DND-41 (cell line): ENCODE measurements at regions not wholly inside any gene's neighbourhood (a gene's known extent, or its start where the extent isn't known, plus 50 kb on each side); places are given as distances from the start of the nearest gene placed in this dataset.

ENCODE experiments used
- ATAC-seq: fragments of 200-7000 bp; cut with Tn5 transposase; 3 replicates; pipeline ENCODE4 v1.9.1; 2021; ENCODE audit warnings: low read depth; ENCODE audit not compliant: insufficient read depth
- DNase-seq: peaks from one replicate; pipeline ENCODE4 v3.0.0-alpha.2; 2020
- H2AFZ ChIP-seq: 2 replicates; pipeline ENCODE4 v1.6.0; 2012; ENCODE audit warnings: low read depth, low read length
- H3K27ac ChIP-seq: 2 replicates; pipeline ENCODE4 v1.5.1; 2012; ENCODE audit warnings: low read length, inconsistent platforms
- H3K27me3 ChIP-seq: fragments of 200-600 bp; sonication (generic); 2 replicates; pipeline ENCODE4 v1.6.0; 2012; ENCODE audit warnings: low read length, mild to moderate bottlenecking, inconsistent platforms; ENCODE audit not compliant: insufficient read depth, poor library complexity
- H3K36me3 ChIP-seq: 2 replicates; pipeline ENCODE4 v1.5.1; 2012; ENCODE audit warnings: low read length, inconsistent platforms; ENCODE audit not compliant: insufficient read depth
- H3K4me1 ChIP-seq: 2 replicates; pipeline ENCODE4 v1.5.1; 2012; ENCODE audit warnings: mild to moderate bottlenecking, low read length; ENCODE audit not compliant: insufficient read depth
- H3K4me2 ChIP-seq: 2 replicates; pipeline ENCODE4 v1.6.0; 2012; ENCODE audit warnings: mild to moderate bottlenecking, moderate library complexity, low read length, inconsistent platforms; ENCODE audit not compliant: insufficient read depth
- H3K4me3 ChIP-seq, 2 experiments: fragments of 200-600 bp in 1 of 2; shearing (Covaris generic) in 1 of 2; 2 replicates each; pipeline ENCODE4 v1.5.1; 2012 to 2016; ENCODE audit warnings: inconsistent platforms in 2 of 2, low read length in 2 of 2, mild to moderate bottlenecking in 2 of 2, low read depth in 1 of 2, moderate library complexity in 1 of 2
- H3K79me2 ChIP-seq: 2 replicates; pipeline ENCODE4 v1.6.0; 2012; ENCODE audit warnings: low read length, inconsistent platforms; ENCODE audit not compliant: insufficient read depth
- H3K9ac ChIP-seq: 2 replicates; pipeline ENCODE4 v1.6.0; 2012; ENCODE audit warnings: low read depth, mild to moderate bottlenecking, inconsistent platforms, low read length, moderate library complexity
- H3K9me3 ChIP-seq: 2 replicates; pipeline ENCODE4 v1.5.1; 2012; ENCODE audit warnings: low read length, moderate library complexity, mild to moderate bottlenecking, inconsistent platforms; ENCODE audit not compliant: insufficient read depth, severe bottlenecking
- H4K20me1 ChIP-seq: 2 replicates; pipeline ENCODE4 v1.6.0; 2012; ENCODE audit warnings: low read length; ENCODE audit not compliant: insufficient read depth
- CTCF ChIP-seq: IDR thresholded peaks from 2 replicates; pipeline ENCODE4 v1.5.1; 2012; ENCODE audit warnings: borderline replicate concordance, low read length, moderate library complexity, mild to moderate bottlenecking; ENCODE audit not compliant: poor library complexity, severe bottlenecking; ENCODE audit errors: extremely low read depth
- EZH2 ChIP-seq: IDR thresholded peaks from 3 replicates; pipeline ENCODE4 v1.6.1; 2012; ENCODE audit warnings: borderline replicate concordance, low read depth, mild to moderate bottlenecking, moderate library complexity, low read length, inconsistent platforms; ENCODE audit not compliant: severe bottlenecking

DNA sequence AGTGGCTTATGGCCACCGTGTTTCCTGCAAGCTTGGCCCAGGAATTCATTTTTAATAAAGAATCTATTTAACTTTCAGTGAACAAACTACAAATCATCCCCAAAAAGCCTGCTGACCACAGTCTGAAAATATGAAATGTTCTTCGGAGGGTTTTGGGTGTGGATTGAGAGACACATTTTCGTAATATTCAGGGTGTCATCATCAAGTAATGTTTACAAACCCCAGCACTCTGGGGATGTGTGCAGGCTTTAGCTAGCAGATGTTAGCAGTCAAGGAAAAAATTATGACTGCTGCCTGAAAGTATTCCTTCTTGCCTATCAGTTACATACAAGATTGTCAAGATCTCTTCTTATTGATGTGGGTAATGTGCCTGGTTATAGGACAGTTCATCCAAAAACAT is 143.9 kb upstream of the FN1 start:
- no peak overlapping the region for H2AFZ ChIP-seq
- TF ChIP-seq EZH2 (no peak), CTCF (no peak)
- H3K27ac ChIP-seq: no peak overlapping the region
- H3K4me3 ChIP-seq: no peak overlapping the region
- no peaks in the 10 kb centered on the region for H4K20me1 ChIP-seq
- H3K36me3 ChIP-seq: no peaks in the 10 kb centered on the region
- H3K9me3 ChIP-seq: no peaks in the 10 kb centered on the region
- no peaks in the 10 kb centered on the region for H3K27me3 ChIP-seq
- H3K79me2 ChIP-seq: no peaks in the 10 kb centered on the region
- DNase-seq: no peak
- H3K9ac ChIP-seq: no peak overlapping the region
- H3K4me1 ChIP-seq: no peaks in the 10 kb centered on the region
- ATAC-seq: no peak
- H3K4me2 ChIP-seq: no peak overlapping the region

- Histone ChIP-seq H3K36me3 (no peaks in the 10 kb centered on the region), H3K27ac (no peak overlapping the region), H3K79me2 (no peaks in the 10 kb centered on the region), H3K4me1 (no peaks in the 10 kb centered on the region), H3K4me2 (no peak overlapping the region), H4K20me1 (no peaks in the 10 kb centered on the region), H2AFZ (no peak overlapping the region), H3K9ac (no peak overlapping the region), H3K27me3 (no peaks in the 10 kb centered on the region), H3K4me3 (no peak overlapping the region), H3K9me3 (no peaks in the 10 kb centered on the region)
- DNase-seq (no peak), ATAC-seq (no peak)
- TF ChIP-seq EZH2 (no peak), CTCF (no peak)
Observed at GRCh38 chr2:215577356-215577755, 141.5 kb upstream of the FN1 start.

GRCh38 chr2:215576572-215576971 is 140.7 kb upstream of the FN1 start:
- TF ChIP-seq CTCF (no peak), EZH2 (no peak)
- DNase-seq: no peak
- no peak overlapping the region for H3K27ac ChIP-seq
- H3K4me3 ChIP-seq: no peak overlapping the region
- no peaks in the 10 kb centered on the region for H3K79me2 ChIP-seq
- H3K9me3 ChIP-seq: no peaks in the 10 kb centered on the region
- H3K4me1 ChIP-seq: no peaks in the 10 kb centered on the region
- no peaks in the 10 kb centered on the region for H3K36me3 ChIP-seq
- H4K20me1 ChIP-seq: no peaks in the 10 kb centered on the region
- no peak overlapping the region for H2AFZ ChIP-seq
- H3K9ac ChIP-seq: no peak overlapping the region
- H3K27me3 ChIP-seq: no peaks in the 10 kb centered on the region
- H3K4me2 ChIP-seq: no peak overlapping the region
- no peak for ATAC-seq

- ATAC-seq (no peak), DNase-seq (no peak)
- H3K9me3 ChIP-seq: no peaks in the 10 kb centered on the region
Observed at GRCh38 chr2:215573496-215573895, 137.6 kb upstream of the FN1 start.

More at GRCh38 chr2:215573496-215573895, 137.6 kb upstream of the FN1 start:
- Histone ChIP-seq H2AFZ (no peak overlapping the region), H4K20me1 (no peaks in the 10 kb centered on the region), H3K4me2 (no peak overlapping the region), H3K27me3 (no peaks in the 10 kb centered on the region), H3K9ac (no peak overlapping the region), H3K36me3 (no peaks in the 10 kb centered on the region), H3K4me3 (no peak overlapping the region), H3K4me1 (no peaks in the 10 kb centered on the region), H3K79me2 (no peaks in the 10 kb centered on the region), H3K27ac (no peak overlapping the region)
- no peak for TF ChIP-seq CTCF
- TF ChIP-seq EZH2: no peak
